ENCODE measurements at regions not wholly inside any gene's neighbourhood (a gene's known extent, or its start where the extent isn't known, plus 50 kb on each side); places are given as distances from the start of the nearest gene placed in this dataset.

DNA sequence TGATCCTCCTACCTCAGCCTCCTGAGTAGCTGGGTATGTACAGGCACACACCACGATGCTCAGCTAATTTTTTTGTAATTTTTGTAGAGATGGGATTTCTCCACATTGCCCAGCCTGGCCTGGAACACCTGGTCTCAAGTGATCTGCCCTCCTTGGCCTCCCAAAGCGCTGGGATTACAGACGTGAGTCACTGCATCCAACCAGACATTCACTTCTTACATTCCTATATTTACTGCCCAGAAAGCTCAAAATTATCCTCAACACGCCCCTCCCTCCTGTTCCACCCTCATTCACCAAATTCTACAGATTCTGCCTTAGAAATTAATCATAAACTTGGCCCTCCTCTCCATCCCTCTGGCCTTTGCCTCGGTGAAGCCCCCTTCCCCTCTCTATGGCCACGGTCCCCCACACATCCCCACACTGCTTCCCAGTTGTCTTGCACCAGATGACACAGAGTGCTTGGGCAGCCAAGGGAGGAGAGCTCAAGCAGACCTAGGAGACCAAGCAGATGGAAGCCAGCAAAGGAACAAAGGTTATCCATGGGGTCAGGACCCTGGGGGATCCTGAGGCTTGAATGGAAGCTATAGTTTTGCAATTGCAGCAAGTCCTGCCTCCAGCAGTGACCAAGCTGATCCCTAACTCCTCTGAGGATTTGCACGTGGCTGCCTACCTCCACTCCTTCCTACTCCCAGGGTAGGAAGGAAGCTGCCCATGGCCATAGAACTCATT, 213.2 kb upstream of the FOXN3 start:
- Histone ChIP-seq H3K27me3 (no peaks in the 10 kb centered on the region), H3K9me3 (no peaks in the 10 kb centered on the region), H3K4me1 (peaks cover 9% of the 10 kb centered on the region), H3K4me3 (no peak overlapping the region), H3K36me3 (ENCODE audit: low read depth, missing control alignments) (no peaks in the 10 kb centered on the region), H3K27ac (no peak overlapping the region)
- no peak for TF ChIP-seq POLR2A (IDR thresholded peaks at IDR 0.05)
- TF ChIP-seq, protein P1, sequence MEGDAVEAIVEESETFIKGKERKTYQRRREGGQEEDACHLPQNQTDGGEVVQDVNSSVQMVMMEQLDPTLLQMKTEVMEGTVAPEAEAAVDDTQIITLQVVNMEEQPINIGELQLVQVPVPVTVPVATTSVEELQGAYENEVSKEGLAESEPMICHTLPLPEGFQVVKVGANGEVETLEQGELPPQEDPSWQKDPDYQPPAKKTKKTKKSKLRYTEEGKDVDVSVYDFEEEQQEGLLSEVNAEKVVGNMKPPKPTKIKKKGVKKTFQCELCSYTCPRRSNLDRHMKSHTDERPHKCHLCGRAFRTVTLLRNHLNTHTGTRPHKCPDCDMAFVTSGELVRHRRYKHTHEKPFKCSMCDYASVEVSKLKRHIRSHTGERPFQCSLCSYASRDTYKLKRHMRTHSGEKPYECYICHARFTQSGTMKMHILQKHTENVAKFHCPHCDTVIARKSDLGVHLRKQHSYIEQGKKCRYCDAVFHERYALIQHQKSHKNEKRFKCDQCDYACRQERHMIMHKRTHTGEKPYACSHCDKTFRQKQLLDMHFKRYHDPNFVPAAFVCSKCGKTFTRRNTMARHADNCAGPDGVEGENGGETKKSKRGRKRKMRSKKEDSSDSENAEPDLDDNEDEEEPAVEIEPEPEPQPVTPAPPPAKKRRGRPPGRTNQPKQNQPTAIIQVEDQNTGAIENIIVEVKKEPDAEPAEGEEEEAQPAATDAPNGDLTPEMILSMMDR (IDR thresholded peaks at IDR 0.05): no peak
- no peak for DNase-seq
- WGBS, 2 donors: 89 to 90% methylated on average over 7 of the region's 7 CpGs
- intact Hi-C loops (cut with DNase I; ENCODE audit: low total_unique reads): no loop called here

DNA sequence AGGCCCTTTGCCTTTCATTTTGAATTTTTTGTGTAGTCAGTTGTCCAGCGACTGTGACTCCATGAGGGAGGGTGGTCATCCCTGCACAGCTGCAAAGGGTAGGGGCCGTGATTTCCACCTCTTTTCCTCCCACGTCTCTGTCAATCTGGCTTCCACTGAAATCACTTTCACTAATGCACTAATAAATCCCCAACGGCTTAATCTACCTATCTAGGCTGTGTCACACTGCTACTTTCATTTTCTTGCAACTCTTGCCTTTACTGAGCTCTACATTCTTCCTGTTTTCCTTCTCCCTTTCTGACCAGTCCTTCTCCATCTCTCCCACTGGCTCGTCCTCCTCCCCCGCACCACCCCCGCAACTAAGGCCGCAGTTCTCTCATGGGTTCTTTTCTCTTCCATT, 212.3 kb upstream of the FOXN3 start:
- Histone ChIP-seq H3K27ac (no peak overlapping the region), H3K36me3 (ENCODE audit: low read depth, missing control alignments) (no peaks in the 10 kb centered on the region), H3K27me3 (no peaks in the 10 kb centered on the region), H3K9me3 (no peaks in the 10 kb centered on the region), H3K4me1 (peaks cover 15% of the 10 kb centered on the region), H3K4me3 (no peak overlapping the region)
- no peak for DNase-seq
- 50 to 61% methylated on average over 8 of the region's 8 CpGs for WGBS, 2 donors
- no peak for TF ChIP-seq POLR2A (IDR thresholded peaks at IDR 0.05)
- TF ChIP-seq, protein P1 (IDR thresholded peaks at IDR 0.05): no peak
- intact Hi-C loops (cut with DNase I; ENCODE audit: low total_unique reads): no loop called here

DNA sequence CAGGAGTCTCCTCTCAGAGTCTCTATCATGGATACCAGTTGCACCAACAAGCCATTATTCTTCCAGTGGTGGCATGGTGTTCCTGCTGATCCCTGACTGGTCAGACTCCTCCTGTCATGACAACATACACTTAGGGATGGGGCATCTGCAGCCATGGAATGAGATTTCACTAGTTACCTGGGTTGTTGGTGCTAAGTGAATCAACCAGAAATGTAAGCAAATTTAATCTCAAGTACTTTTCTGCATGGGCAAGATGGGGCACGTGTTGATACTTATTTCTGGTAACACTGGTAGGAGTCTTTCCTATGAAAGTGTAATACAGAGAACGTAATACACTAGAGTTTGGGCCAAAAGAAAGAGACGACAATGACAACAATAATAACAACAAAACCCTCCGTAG, 211.5 kb upstream of the FOXN3 start:
- H3K4me3 ChIP-seq: no peak overlapping the region
- DNase-seq: no peak
- no peak for TF ChIP-seq POLR2A (IDR thresholded peaks at IDR 0.05)
- TF ChIP-seq, protein P1 (IDR thresholded peaks at IDR 0.05): no peak
- 79 to 82% methylated on average over 4 of the region's 4 CpGs for WGBS, 2 donors
- no peak overlapping the region for H3K27ac ChIP-seq
- H3K4me1 ChIP-seq: peaks cover 15% of the 10 kb centered on the region
- no peaks in the 10 kb centered on the region for H3K36me3 ChIP-seq (ENCODE audit: low read depth, missing control alignments)
- intact Hi-C loops (cut with DNase I; ENCODE audit: low total_unique reads): no loop called here
- H3K27me3 ChIP-seq: no peaks in the 10 kb centered on the region
- H3K9me3 ChIP-seq: no peaks in the 10 kb centered on the region

DNA sequence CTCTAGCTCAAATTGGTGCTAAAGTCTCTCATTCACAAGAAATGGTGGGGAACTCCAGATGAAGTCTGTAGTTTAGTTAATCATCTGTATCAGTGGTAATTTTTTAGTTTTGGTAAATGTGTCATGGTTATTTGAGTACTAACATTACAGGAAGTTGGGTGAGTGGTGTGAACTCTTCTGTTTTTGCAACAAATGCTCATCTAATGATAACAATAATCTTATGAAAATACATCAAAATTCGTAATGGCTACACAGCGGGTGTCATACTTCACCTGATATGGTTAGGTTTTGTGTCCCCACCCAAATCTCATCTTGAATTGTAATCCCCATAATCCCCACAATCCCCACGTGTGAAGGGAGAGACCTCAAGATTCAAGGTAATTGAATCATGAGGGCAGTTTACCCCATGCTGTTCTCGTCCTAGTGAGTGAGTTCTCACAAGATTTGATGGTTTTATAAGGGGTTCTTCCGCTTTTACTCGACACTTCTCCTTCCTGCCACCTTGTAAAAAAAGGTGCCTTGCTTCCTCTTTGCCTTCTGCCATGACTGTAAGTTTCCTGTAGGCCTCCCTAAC, 209.3 kb upstream of the FOXN3 start:
- no peaks in the 10 kb centered on the region for H3K36me3 ChIP-seq (ENCODE audit: low read depth, missing control alignments)
- no peak for DNase-seq
- no peaks in the 10 kb centered on the region for H3K27me3 ChIP-seq
- 85 to 90% methylated on average over 6 of the region's 6 CpGs for WGBS, 2 donors
- no peak overlapping the region for H3K4me3 ChIP-seq
- peaks cover 15% of the 10 kb centered on the region for H3K4me1 ChIP-seq
- no peak overlapping the region for H3K27ac ChIP-seq
- intact Hi-C loops (cut with DNase I; ENCODE audit: low total_unique reads): no loop called here
- TF ChIP-seq, protein P1 (IDR thresholded peaks at IDR 0.05): no peak
- no peak for TF ChIP-seq POLR2A (IDR thresholded peaks at IDR 0.05)
- no peaks in the 10 kb centered on the region for H3K9me3 ChIP-seq
